Glomerular visceral epithelial cell (primary cell): ENCODE measurements at regions not wholly inside any gene's neighbourhood (a gene's known extent, or its start where the extent isn't known, plus 50 kb on each side); places are given as distances from the start of the nearest gene placed in this dataset.

ENCODE experiments used
- DNase-seq: peaks from one replicate; pipeline ENCODE4 v3.0.0-alpha.2; 2016; ENCODE audit errors: extremely low spot score

GRCh38 chr1:212557739-212558692 is 50.5 kb upstream of the ATF3 start:
- no peak for DNase-seq

GRCh38 chr1:212558693-212559480 is 49.7 kb upstream of the ATF3 start:
- peak; percentile 90 for DNase-seq
